Gastroesophageal sphincter (tissue), 3 donors: ENCODE measurements at regions not wholly inside any gene's neighbourhood (a gene's known extent, or its start where the extent isn't known, plus 50 kb on each side); places are given as distances from the start of the nearest gene placed in this dataset.

Experiments used
- EP300 ChIP-seq: sonication (generic); formaldehyde crosslinking; IDR thresholded peaks from one replicate; pipeline ENCODE4 v1.6.1; 2017; ENCODE audit warnings: antibody characterized with exemption, mild to moderate bottlenecking
- POLR2AphosphoS5 ChIP-seq: sonication (generic); formaldehyde crosslinking; IDR thresholded peaks from one replicate; pipeline ENCODE4 v1.6.1; 2017; ENCODE audit warnings: antibody characterized with exemption
- TF ChIP-seq, protein P1 (sequence below), 4 experiments: fragments of 200-600 bp in 2 of 4; fragments of 450-650 bp in 2 of 4; sonication (generic) in 1 of 4; IDR thresholded peaks; one replicate each; pipeline ENCODE4 v1.5.1; 2017 to 2019; ENCODE audit warnings: antibody characterized with exemption in 4 of 4, mild to moderate bottlenecking in 2 of 4, moderate library complexity in 2 of 4

GRCh38 chr17:21525464-21526130, 149.4 kb downstream of the KCNJ12 start:
- TF ChIP-seq, protein P1, sequence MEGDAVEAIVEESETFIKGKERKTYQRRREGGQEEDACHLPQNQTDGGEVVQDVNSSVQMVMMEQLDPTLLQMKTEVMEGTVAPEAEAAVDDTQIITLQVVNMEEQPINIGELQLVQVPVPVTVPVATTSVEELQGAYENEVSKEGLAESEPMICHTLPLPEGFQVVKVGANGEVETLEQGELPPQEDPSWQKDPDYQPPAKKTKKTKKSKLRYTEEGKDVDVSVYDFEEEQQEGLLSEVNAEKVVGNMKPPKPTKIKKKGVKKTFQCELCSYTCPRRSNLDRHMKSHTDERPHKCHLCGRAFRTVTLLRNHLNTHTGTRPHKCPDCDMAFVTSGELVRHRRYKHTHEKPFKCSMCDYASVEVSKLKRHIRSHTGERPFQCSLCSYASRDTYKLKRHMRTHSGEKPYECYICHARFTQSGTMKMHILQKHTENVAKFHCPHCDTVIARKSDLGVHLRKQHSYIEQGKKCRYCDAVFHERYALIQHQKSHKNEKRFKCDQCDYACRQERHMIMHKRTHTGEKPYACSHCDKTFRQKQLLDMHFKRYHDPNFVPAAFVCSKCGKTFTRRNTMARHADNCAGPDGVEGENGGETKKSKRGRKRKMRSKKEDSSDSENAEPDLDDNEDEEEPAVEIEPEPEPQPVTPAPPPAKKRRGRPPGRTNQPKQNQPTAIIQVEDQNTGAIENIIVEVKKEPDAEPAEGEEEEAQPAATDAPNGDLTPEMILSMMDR (IDR thresholded peaks at IDR 0.05), result no peak
- TF ChIP-seq POLR2AphosphoS5 (no peak), EP300 (no peak)
